GM10266 (cell line): ENCODE measurements at regions not wholly inside any gene's neighbourhood (a gene's known extent, or its start where the extent isn't known, plus 50 kb on each side); places are given as distances from the start of the nearest gene placed in this dataset.
"Not testable (repeated sequence)": the region's sequence is repeated elsewhere in the genome, so short reads cannot be mapped to it uniquely, and the experiment has no call there.

Experiments used
- DNase-seq: peaks from one replicate; pipeline ENCODE4 v3.0.0; 2012; ENCODE audit errors: extremely low spot score
- TF ChIP-seq, protein P1 (sequence below): IDR thresholded peaks from 2 replicates; pipeline ENCODE4 v1.5.1; 2012; ENCODE audit warnings: mild to moderate bottlenecking, low read depth; ENCODE audit not compliant: control insufficient read depth, insufficient read depth; ENCODE audit errors: missing control alignments

DNA sequence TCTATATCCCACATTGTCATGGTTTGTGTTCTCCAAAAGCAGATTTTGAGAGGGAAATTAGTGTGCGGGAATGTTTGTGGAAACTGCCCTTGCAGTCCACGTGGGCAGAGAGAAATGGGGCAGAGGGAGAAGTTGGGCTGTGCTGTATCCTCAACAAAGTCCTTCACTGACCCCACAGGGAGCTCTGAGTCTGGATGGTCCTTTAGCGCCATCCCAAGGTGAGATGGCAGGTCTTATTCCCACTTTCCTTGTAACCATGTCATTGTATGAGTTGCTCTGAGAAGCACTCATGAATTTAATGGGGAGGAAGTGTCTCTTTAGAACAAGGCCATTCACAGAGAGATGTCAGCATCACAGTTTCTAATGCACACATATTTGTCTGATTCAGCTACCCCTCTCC, 127.1 kb downstream of the ANKRD18B start:
- no peak for DNase-seq
- TF ChIP-seq, protein P1, sequence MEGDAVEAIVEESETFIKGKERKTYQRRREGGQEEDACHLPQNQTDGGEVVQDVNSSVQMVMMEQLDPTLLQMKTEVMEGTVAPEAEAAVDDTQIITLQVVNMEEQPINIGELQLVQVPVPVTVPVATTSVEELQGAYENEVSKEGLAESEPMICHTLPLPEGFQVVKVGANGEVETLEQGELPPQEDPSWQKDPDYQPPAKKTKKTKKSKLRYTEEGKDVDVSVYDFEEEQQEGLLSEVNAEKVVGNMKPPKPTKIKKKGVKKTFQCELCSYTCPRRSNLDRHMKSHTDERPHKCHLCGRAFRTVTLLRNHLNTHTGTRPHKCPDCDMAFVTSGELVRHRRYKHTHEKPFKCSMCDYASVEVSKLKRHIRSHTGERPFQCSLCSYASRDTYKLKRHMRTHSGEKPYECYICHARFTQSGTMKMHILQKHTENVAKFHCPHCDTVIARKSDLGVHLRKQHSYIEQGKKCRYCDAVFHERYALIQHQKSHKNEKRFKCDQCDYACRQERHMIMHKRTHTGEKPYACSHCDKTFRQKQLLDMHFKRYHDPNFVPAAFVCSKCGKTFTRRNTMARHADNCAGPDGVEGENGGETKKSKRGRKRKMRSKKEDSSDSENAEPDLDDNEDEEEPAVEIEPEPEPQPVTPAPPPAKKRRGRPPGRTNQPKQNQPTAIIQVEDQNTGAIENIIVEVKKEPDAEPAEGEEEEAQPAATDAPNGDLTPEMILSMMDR: no peak

DNA sequence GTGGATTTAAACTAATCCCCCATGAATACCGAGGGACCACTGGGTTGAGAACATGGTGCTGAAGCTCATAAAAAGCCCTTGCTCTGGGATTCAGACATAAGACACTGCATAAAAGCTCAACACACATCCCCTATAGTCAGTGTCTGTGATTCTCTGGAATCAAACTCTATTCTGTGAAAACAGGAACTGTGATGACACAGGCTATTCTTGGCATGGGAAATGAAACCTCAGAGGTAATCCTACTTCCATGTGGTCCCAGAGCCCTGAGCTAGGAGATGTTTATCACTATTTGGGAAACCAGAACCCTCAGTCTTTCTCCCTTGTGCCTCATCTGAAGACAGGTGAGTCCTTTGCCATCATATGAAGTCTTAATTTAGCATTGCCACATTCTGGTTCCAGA, 135.4 kb upstream of the PRSS3 start:
- no peak for DNase-seq
- TF ChIP-seq, protein P1: no peak

DNA sequence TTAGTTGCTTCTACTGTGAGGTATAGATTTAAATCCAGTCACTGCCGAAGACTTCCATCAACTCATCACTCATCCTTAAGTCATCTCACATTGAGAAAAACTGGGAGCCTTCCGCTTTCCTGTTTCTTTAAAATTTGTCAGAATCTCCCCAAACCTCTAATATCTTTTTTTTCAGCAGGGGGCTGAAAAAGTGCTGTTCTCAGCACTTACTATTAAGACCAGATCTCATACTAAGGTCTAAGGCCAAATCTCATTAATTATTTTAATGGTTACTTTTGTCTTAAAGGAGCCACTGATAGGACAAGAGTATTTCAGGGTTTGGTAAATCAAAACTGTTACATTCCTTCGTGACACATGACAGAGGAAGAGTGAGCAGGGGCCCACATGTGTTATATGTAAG, 134.6 kb upstream of the PRSS3 start:
- TF ChIP-seq, protein P1: no peak
- DNase-seq: no peak

DNA sequence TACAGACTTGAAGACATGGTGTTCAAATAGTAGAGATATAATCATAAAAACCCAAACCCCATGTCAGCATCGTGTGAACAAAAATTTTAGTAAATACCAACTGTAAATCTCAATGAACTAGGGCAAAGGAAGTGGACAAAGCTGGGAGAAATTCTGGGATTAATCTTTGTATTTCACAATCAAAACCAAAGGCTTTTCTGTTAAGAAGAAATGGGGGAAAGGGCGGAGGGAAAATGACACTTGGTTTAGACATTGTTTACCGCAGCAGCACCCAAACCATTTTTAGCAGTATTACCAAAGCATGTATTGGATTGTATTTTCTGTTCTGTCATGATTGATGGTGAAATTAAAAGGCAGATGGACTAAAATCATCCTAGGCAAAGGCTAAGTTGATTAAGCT, 134.2 kb upstream of the PRSS3 start:
- TF ChIP-seq, protein P1: no peak
- no peak for DNase-seq

DNA sequence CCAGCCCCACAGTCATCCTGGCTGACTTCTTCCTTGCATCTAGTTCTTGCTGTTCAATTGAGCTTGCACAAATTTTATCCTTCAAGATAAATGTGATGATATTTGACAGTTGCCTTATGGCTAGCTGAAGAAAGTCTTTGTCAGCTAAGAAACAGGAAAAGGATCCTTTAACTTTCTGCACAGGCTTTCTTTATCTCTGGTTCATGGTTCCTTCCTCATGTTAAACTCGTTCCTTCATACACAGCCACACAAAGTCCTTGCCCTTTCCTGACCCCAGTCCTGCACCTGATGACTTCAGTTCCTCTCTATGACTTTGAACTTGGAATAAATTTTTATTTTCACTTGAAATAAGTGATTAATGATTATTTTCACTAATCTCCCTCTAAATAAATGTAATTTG, 132.5 kb upstream of the PRSS3 start:
- TF ChIP-seq, protein P1: no peak
- DNase-seq: no peak

DNA sequence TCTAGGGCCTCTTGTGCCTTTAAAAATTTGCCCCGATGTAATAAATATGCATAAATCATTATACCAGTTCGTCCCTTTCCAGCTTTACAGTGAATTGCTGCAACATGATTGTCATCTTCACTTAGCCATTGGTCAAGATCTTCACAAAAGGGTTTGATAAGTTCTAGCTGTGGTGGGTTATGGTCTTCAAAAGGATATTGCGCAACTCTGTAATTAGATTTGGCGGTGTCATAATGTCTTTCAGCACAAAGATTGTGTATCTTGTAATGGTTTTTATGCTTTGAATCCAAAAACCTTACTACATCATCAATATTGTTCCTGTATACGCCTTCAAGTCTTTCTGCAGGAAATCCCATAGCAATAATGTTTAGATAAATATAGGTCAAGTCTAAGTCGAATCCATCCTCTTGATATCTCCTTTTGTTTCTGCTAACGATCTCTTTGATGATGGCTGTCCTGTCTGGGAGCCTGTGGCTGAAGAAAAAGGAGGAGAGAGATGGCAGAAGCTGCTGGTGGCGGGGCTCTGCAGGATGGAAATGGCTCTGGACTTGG, 119.1 kb upstream of the PRSS3 start:
- not testable (repeated sequence) for DNase-seq

DNA sequence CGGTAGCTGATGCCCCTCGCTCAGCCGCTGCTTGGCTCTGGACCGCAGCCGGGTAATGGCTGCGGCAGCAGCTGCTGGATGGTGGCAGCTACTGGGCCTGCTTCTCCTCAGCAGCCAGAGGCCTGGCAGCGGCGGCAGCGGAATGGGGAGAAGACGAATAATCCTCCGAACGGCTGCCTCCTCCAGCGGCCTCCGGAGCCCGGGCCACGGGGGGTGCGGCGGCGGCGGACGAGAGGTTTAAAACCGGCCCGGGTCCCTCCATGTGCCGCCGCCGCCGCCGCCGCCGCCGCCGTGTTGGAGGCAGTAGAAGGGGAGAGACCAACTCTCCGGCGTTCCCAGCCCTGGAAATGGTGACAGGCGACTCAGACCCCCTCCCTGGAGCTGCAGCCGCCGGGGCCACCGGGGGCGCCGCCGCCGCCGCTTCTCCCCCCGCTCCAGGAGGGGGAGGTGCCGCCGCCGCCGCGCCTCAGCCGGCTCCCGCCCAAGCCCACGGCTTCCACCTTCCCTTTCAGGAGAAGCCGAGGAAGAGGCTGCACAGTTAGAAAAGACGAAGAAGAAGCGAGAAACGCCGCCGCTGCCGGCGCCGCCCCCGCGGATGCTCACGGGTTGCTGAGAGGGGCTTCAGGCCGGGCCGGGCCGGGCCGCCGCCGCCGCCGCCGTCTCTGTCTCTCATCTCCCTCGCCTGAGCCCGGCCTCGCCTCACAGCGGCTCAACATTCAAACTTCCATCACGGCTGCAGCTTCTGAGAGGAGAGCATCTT, 118.4 kb upstream of the PRSS3 start:
- peak; percentile 27 for DNase-seq
- TF ChIP-seq, protein P1: no peak

DNA sequence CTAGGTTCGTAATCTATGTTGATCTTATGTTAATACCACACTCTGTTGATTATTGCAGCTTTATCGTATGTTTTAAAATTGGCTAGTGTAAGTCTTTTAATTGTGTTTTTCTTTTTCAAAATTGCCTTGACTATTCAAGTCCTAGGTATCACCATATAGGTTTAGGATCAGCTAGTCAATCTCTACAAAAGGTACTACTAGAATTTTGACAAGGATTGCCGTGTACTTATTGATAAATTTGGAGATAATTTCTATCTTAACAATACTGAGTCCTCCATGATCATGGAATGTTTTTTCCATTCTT, 117.9 kb upstream of the PRSS3 start:
- DNase-seq: no peak
- TF ChIP-seq, protein P1: no peak
